GM12865 (cell line): ENCODE measurements at regions not wholly inside any gene's neighbourhood (a gene's known extent, or its start where the extent isn't known, plus 50 kb on each side); places are given as distances from the start of the nearest gene placed in this dataset.

Experiments
- DNase-seq: peaks from one replicate; pipeline ENCODE4 v3.0.0; 2010; ENCODE audit warnings: low read depth
- H3K4me3 ChIP-seq: 2 replicates; pipeline ENCODE4 v1.5.1; 2011; ENCODE audit warnings: mild to moderate bottlenecking, low read depth, low read length, control low read depth
- TF ChIP-seq, protein P1 (sequence below): IDR thresholded peaks from 2 replicates; pipeline ENCODE4 v1.5.1; 2011; ENCODE audit warnings: low read length, control low read depth, low read depth, inconsistent platforms; ENCODE audit not compliant: insufficient read depth; ENCODE audit errors: missing control alignments

DNA sequence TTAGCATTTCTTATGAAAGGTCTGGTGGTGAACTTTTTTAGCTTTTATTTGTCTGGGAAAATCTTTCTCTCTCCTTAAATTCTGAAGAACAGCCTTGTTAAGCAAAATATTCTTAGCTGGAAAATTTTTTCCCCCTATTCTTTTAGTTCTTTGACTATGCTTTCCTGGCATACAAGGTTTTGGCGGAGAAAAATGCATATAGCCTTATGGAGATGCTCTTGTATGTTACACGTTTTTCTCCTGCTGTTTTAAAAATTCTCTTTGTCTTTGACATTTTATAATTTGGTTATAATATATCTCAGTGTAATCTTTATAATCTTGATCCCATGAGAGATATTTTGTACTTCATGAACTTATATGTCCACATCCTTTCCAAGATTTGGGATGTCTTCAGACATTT, 1190.4 kb upstream of the ZEB2 start:
- no peak for DNase-seq
- no peak overlapping the region for H3K4me3 ChIP-seq
- TF ChIP-seq, protein P1, sequence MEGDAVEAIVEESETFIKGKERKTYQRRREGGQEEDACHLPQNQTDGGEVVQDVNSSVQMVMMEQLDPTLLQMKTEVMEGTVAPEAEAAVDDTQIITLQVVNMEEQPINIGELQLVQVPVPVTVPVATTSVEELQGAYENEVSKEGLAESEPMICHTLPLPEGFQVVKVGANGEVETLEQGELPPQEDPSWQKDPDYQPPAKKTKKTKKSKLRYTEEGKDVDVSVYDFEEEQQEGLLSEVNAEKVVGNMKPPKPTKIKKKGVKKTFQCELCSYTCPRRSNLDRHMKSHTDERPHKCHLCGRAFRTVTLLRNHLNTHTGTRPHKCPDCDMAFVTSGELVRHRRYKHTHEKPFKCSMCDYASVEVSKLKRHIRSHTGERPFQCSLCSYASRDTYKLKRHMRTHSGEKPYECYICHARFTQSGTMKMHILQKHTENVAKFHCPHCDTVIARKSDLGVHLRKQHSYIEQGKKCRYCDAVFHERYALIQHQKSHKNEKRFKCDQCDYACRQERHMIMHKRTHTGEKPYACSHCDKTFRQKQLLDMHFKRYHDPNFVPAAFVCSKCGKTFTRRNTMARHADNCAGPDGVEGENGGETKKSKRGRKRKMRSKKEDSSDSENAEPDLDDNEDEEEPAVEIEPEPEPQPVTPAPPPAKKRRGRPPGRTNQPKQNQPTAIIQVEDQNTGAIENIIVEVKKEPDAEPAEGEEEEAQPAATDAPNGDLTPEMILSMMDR: no peak

DNA sequence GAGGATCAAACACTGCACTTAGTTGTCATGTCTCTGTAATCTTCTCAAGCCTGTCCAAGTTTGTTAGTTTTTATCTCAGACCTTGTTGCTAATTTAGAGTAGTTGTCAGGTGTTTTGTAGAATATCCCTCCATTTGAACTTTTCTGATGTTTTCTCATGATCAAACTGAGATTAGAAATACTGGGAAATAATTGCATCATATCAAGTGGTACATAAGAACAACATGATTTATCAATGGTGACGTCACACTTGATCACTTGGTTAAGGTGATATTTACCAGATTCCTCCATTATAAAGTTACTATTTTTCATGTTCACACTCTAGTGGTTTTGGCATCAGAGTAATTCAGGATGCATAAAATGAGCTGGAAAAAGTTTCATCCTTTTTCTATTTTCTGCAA, 1182.4 kb upstream of the ZEB2 start:
- no peak overlapping the region for H3K4me3 ChIP-seq
- DNase-seq: no peak
- TF ChIP-seq, protein P1: no peak

DNA sequence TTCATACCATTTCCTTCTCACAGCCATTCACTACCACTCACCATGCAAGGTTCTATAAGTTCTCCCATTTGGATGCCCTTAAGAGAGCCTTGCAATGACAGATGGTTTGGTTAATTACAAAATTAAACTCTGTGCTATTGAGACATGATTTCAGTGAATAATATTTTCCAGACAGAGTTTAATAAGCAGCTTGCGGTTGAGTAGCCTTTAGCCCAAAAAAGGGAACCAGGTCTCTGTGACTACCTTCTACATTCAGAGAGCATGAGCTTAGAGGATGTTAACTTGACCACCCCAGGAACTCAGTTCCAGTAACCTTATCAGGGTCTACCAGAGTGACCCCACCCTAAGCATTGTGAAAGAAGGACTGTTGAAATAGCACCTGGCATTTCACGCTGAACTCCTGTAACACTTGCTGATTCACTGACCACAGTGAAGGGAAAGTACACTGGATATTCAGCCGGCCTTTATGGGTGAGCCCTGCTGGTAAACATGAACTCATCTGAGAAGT, 1173.1 kb upstream of the ZEB2 start:
- H3K4me3 ChIP-seq: no peak overlapping the region
- TF ChIP-seq, protein P1: no peak
- peak; percentile 13 for DNase-seq

DNA sequence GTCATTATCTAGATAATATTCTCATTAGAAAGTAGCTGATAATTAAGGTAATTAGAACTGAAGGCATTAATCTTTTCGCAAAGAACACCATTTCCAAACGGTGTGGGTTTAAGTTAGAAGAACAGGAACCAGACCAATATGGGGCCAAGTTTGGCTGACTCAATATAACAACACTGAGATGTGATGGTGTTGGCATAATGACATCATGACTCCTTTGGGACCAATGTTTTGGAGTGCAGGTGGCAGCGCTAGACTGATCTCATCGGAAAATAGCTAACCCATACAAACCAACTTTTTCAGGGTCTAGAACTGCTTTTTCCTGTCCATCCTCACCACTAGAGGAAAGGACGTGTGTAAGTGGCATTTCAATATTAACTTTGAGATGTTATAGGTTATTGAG, 1171.7 kb upstream of the ZEB2 start:
- no peak overlapping the region for H3K4me3 ChIP-seq
- TF ChIP-seq, protein P1: no peak
- DNase-seq: no peak

DNA sequence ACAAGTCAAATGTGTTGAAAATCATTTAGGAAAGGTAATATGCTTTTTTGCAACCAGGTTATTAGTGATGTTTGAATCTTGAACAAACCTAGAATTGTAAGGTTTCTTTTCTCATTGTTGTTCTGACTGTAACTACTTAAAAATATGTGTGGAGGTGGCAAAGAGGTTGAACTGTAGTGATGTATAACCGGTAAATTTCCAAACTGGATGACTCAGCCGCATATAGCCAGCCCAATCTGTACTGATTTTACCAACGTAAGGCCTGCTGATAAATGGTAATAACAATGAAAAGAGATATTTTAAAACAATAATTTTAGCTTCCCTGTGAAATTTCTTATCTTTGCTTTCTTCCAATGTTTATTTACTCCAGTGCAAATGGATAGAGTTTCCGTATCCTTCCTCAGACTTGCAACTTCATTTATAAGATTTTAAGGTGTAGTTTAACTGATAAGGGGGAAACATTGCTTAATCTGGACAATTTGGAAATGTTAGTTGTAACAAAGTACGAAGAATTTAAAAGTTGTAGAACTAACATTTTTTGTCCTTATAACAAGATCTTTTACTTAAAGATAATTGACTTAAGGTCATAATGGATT, 1170.4 kb upstream of the ZEB2 start:
- no peak overlapping the region for H3K4me3 ChIP-seq
- TF ChIP-seq, protein P1: no peak
- DNase-seq: no peak

DNA sequence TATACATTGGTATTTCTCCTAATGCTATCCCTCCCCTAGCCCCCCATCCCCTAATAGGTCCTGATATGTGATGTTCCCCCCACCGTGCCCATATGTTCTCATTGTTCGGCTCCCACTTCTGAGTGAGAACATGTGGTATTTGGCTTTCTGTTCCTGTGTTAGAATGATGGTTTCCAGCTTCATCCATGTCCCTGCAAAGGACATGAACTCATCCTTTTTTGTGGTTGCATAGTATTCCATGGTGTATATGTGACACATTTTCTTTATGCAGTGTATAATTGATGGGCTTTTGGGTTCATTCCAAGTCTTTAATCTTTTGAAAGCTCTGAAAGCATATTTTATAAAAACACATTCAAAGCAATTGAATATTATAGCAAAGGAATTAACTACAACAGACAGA, 1169.4 kb upstream of the ZEB2 start:
- no peak for DNase-seq
- no peak overlapping the region for H3K4me3 ChIP-seq
- TF ChIP-seq, protein P1: no peak

DNA sequence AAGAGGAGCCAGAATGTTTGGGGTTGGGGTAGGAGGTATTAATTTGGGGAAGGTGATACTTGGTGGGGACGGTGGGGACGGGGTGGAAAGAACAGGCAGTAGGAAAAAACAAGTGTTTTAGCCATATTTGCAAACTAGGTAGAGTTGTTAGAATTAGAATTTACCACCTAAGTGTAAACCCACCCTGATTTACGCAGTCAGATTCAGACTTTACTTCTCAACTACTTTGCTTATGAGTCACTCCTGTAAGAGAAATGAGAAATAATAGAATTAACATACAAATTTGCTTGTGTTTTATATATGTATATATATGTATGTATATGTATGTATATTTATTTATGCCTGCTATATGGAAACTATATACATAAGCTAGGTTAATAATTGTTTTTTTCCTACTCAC, 1168.2 kb upstream of the ZEB2 start:
- H3K4me3 ChIP-seq: no peak overlapping the region
- TF ChIP-seq, protein P1: no peak

More for the DNA sequence above, 1168.2 kb upstream of the ZEB2 start:
- no peak for DNase-seq
